Glutamatergic neuron (in vitro differentiated cells): ENCODE measurements at regions not wholly inside any gene's neighbourhood (a gene's known extent, or its start where the extent isn't known, plus 50 kb on each side); places are given as distances from the start of the nearest gene placed in this dataset.
A peak's percentile ranks its signal among the peaks of the same experiment; 100 is the strongest.

Experiments used
- DNase-seq: peaks from one replicate; pipeline ENCODE4 v3.0.0; 2022
- H3K27ac Mint-ChIP-seq: one replicate; pipeline ENCODE4 v1.8.0; 2020; ENCODE audit warnings: mild to moderate bottlenecking, mixed read lengths, inconsistent platforms; ENCODE audit not compliant: unreplicated experiment
- H3K27me3 Mint-ChIP-seq: one replicate; pipeline ENCODE4 v1.8.0; 2020; ENCODE audit warnings: mild to moderate bottlenecking, moderate library complexity, mixed read lengths, inconsistent platforms; ENCODE audit not compliant: unreplicated experiment
- H3K36me3 Mint-ChIP-seq: one replicate; pipeline ENCODE4 v1.8.0; 2020; ENCODE audit warnings: mild to moderate bottlenecking, mixed read lengths, inconsistent platforms; ENCODE audit not compliant: unreplicated experiment
- H3K4me1 Mint-ChIP-seq: one replicate; pipeline ENCODE4 v1.8.0; 2020; ENCODE audit warnings: mild to moderate bottlenecking, low read depth, mixed read lengths, inconsistent platforms; ENCODE audit not compliant: unreplicated experiment
- H3K4me3 Mint-ChIP-seq: one replicate; pipeline ENCODE4 v1.8.0; 2020; ENCODE audit warnings: mild to moderate bottlenecking, mixed read lengths, inconsistent platforms; ENCODE audit not compliant: unreplicated experiment
- H3K9me3 Mint-ChIP-seq: one replicate; pipeline ENCODE4 v1.8.0; 2020; ENCODE audit warnings: mild to moderate bottlenecking, moderate library complexity, mixed read lengths, inconsistent platforms; ENCODE audit not compliant: unreplicated experiment
- TF ChIP-seq, protein P1 (sequence below): fragments of 200-600 bp; sonication (generic); IDR thresholded peaks from one replicate; pipeline ENCODE4 v1.5.0; 2021; ENCODE audit not compliant: partially characterized antibody, unreplicated experiment

DNA sequence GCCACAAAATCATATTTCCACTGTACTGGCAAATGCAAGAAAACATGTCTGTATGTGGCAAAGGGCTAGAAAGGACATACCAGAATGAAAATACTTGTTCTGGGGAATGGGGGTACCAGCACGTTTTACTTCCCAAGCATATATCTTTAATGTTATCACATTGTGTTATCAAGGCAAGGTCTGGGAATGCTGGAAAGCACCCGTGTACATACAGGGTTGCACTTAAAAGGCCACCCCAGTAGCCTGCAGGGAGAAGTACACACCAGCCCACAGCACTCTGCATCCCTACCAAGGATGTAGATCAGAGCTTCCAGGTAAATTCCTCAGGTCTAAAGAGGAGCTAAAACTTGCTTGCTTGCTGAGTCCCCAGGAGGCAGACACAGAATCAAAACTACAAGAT lies 381.8 kb downstream of the RRAGC start:
- peaks cover 10% of the 10 kb centered on the region for H3K4me1 Mint-ChIP-seq
- DNase-seq, result no peak
- H3K9me3 Mint-ChIP-seq, result peaks cover 2% of the 10 kb centered on the region
- H3K4me3 Mint-ChIP-seq, result no peak overlapping the region
- H3K27me3 Mint-ChIP-seq, result no peaks in the 10 kb centered on the region
- TF ChIP-seq, protein P1, sequence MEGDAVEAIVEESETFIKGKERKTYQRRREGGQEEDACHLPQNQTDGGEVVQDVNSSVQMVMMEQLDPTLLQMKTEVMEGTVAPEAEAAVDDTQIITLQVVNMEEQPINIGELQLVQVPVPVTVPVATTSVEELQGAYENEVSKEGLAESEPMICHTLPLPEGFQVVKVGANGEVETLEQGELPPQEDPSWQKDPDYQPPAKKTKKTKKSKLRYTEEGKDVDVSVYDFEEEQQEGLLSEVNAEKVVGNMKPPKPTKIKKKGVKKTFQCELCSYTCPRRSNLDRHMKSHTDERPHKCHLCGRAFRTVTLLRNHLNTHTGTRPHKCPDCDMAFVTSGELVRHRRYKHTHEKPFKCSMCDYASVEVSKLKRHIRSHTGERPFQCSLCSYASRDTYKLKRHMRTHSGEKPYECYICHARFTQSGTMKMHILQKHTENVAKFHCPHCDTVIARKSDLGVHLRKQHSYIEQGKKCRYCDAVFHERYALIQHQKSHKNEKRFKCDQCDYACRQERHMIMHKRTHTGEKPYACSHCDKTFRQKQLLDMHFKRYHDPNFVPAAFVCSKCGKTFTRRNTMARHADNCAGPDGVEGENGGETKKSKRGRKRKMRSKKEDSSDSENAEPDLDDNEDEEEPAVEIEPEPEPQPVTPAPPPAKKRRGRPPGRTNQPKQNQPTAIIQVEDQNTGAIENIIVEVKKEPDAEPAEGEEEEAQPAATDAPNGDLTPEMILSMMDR, result no peak
- peaks cover 24% of the 10 kb centered on the region for H3K36me3 Mint-ChIP-seq
- no peak overlapping the region for H3K27ac Mint-ChIP-seq

DNA sequence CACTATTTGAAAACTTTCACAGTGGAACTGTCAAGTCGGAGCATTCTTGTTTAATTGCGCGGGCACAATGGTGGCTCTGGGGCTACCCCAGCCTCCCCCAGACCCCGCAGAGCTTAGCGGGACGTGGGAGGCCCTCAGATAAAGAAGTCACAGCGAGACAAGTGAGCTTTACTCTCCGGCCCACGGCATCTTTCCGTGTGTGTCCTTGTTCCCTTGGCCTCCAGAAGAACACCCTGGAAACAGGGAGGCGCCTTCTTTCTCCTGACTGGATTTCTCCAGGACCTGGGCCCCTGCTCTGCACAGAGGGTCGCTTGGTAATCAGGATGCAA lies 382.8 kb downstream of the RRAGC start:
- Mint-ChIP-seq H3K27me3 (no peaks in the 10 kb centered on the region), H3K36me3 (peaks cover 24% of the 10 kb centered on the region), H3K27ac (no peak overlapping the region), H3K4me1 (peaks cover 10% of the 10 kb centered on the region), H3K9me3 (peaks cover 2% of the 10 kb centered on the region), H3K4me3 (peak overlapping the region; percentile 84)
- TF ChIP-seq, protein P1, result no peak
- DNase-seq, result no peak

DNA sequence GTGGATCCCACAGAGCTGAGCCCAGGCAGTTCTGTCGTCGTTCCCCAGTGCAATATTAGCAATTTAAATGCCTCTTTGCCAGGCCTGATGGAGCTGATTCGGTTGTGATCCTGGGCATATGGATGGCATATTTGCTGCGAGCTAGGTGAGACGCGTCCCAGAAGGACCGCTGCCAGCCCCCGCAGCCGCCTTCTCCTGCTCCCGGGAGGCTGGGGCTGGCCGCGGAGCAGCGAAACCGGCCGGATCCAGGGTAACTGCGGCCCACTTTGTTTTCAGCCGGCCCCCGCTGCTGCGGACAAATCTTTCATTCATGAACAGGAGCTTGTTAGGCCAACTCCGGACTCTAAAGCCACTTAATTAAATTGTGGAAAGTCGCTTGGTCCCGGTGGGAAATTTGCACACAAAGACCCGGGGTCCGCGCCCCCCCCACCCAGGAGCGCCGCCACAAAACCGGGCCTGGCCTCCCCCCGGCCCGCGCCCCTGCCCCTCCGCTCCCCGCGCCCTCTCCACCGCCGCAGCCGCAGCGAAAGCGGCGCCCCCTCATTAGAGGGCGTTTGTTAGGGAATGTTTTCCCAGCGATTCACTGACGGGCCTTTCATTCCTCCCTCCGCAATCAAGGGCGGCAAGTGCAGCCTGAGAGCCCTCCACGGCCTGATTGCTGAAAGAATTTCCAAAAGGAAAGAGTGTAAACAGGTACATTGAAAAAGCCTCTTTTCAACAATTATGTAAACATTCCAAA lies 383.3 kb downstream of the RRAGC start:
- H3K4me1 Mint-ChIP-seq, result peaks cover 10% of the 10 kb centered on the region
- H3K9me3 Mint-ChIP-seq, result no peaks in the 10 kb centered on the region
- H3K27ac Mint-ChIP-seq, result no peak overlapping the region
- peak; percentile 30 for DNase-seq
- peaks cover 19% of the 10 kb centered on the region for H3K36me3 Mint-ChIP-seq
- peak overlapping the region; percentile 84 for H3K4me3 Mint-ChIP-seq
- TF ChIP-seq, protein P1, result no peak
- H3K27me3 Mint-ChIP-seq, result no peaks in the 10 kb centered on the region

DNA sequence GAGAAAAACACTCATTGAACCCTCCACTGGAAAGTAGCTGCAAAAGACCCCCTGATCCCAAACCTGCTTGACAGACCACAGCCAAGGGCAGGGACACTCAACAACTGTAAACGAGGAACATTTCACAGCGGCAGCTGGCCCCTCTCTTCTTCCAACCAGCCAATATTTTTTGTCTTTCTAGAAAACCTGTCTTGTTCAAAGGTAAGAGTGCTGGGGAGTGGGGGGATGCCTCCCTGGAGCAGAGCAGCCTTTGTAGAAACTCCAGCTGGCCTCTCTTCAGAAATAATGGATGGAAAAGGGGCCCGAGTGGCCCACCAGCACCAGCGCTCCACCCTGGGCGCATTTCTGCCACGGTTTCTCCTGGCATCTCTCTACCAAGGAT lies 384.0 kb downstream of the RRAGC start:
- TF ChIP-seq, protein P1, result no peak
- H3K4me3 Mint-ChIP-seq, result peak overlapping the region; percentile 58
- H3K36me3 Mint-ChIP-seq, result peaks cover 18% of the 10 kb centered on the region
- H3K9me3 Mint-ChIP-seq, result no peaks in the 10 kb centered on the region
- no peaks in the 10 kb centered on the region for H3K27me3 Mint-ChIP-seq
- no peak overlapping the region for H3K27ac Mint-ChIP-seq
- H3K4me1 Mint-ChIP-seq, result peaks cover 10% of the 10 kb centered on the region
- DNase-seq, result no peak

DNA sequence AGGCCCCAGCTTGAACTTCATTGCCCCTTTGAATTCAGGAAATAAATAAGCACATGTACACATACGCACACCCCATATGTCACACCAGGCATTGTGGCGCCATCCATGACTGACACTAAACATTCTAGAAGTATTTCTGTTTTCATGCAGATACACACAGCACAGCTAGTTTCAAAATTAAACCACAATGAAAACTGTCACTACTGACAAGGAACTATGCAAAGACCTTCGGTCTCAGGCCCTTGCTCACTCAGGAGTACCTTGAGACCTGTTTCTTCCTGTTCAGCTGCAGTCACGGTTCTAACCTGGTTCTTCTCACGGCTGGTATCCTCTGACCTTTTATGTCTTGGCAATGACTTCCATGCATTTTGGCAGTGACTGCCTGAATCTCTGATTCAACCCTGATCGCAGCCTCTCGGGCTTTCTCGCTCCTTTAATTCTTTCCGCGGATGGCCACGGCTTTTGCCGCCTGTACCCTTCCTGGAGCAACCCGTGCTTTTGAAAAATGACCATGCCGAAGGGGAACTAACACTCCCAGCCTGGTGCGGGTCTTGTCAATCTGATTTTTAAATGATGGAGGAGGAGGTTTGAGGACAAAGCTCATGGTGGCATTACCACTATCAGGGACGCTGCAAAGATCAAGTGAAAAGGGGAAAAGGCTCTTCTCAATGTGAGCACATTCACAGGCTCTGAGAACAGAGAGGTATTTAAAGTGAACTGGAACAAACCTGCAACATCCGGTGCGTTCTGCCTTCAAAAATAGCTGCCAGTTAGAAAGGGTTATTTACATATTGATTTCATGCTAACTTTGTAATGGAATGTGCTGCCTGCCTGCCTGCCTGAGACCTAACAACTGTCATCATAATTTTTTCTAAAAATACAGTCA lies 384.6 kb downstream of the RRAGC start:
- no peaks in the 10 kb centered on the region for H3K27me3 Mint-ChIP-seq
- peaks cover 10% of the 10 kb centered on the region for H3K4me1 Mint-ChIP-seq
- no peaks in the 10 kb centered on the region for H3K9me3 Mint-ChIP-seq
- DNase-seq, result no peak
- no peak overlapping the region for H3K27ac Mint-ChIP-seq
- H3K36me3 Mint-ChIP-seq, result peaks cover 18% of the 10 kb centered on the region
- H3K4me3 Mint-ChIP-seq, result peak overlapping the region; percentile 58
- TF ChIP-seq, protein P1, result no peak
